GM21825 (cell line): ENCODE measurements at regions not wholly inside any gene's neighbourhood (a gene's known extent, or its start where the extent isn't known, plus 50 kb on each side); places are given as distances from the start of the nearest gene placed in this dataset.

Source experiments
- ATAC-seq: cut with Tn5 transposase; IDR thresholded peaks from one replicate; pipeline ENCODE4 v1.9.1; 2021; ENCODE audit warnings: mild to moderate bottlenecking, moderate library complexity; ENCODE audit not compliant: unreplicated experiment

DNA sequence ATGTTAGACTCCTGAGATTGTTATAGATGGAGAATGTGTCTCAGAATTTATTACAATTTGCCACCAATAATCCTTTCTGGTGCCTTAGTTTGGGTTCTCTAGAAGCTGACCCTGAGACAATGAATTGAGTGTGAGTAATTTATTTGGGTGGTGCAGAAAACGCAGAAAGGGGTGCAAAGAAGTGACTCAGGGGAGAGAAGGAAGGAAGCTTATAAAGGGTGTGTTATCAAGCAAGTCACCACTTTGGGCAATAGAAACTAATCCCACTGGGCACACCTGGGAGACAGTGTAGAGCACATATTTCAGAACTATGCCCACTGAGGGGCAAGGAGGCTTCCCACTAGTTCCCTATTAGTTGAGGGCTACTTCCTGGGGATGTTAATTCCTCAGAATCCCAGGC, 320.6 kb downstream of the MID1IP1 start:
- no peak for ATAC-seq

DNA sequence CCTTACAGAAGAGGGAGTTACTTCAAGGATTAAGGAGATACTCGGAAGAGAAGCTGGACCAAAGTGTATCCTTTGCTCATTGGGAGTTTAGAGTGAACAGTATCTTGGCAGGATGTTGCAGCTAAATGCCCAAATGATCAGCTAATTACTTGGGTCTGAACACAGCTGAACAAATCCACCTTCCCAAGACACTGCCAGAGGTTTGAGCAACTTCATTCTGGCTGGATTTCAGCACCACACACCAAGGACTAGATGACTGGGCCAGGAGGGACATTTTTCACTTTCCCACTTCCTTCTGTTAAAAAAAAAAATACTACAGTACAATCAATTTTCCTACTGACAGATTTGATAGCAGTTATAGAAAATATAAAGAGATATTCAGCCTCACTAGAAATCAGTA, 324.6 kb downstream of the MID1IP1 start:
- no peak for ATAC-seq

DNA sequence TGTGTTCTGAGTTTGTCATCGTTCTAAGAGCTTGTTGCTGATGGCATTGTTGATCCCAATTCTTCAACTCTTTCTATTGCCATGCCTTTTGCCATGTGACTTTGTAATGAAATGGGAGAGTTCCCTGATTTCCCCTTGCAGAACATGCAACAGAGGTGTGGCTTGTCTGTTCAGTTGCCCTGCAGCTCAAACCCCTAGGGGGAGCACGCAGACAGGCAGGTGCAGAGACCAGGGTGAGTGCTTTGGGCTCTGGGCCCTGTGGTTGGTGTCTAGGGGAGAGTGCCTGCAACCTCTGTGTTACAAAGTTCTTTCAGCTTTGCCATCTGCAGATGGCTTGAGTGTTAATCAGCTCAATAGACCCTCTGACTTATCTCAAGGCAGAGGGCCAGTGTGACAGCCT, 332.7 kb downstream of the MID1IP1 start:
- no peak for ATAC-seq

DNA sequence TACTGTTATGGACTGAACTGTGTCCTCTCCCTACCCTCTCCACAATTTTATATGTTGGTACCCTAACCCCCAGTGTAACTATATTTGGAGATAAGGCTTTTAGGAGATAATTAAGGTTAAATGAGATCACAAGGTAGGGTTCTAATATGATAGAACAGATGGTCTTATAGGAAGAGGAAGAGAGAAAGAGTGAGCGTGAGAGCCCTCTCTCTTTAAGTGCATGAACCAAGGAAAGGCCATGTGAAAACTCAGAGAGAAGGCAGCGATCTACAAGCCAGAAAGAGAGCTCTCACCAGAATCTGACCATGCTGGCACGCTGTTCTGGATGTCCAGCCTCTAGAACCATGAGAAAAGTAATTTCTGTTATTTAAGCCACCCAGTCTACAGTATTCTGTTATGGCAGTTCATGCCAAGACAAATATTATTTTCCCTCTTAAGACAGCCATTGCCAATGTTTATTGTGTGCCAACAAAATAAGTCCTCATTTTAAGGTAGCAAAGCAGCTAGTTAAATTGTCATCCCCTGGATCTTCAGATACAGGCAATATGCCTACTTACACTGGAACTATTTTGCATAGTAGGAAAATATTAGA, 336.2 kb downstream of the MID1IP1 start:
- ATAC-seq = no peak

DNA sequence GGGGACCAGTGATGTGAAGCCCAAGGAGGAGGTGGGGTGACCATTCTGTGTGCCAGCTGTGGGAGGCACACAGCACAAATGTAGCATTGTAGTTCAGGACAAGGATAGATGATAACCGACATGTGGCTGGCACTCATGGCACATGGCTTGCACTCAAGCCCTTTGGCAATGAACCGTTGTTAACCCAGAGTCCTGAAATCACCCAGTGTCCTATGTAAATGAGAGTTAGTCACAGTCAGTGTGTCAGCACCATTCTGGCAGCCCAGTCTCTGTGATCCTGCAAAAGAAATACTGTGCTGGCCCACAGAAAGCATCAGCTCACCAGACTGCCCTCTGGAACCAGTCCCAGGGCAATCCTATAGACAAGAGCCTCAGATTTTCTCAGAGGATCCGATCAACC, 339.3 kb downstream of the MID1IP1 start:
- ATAC-seq = no peak

DNA sequence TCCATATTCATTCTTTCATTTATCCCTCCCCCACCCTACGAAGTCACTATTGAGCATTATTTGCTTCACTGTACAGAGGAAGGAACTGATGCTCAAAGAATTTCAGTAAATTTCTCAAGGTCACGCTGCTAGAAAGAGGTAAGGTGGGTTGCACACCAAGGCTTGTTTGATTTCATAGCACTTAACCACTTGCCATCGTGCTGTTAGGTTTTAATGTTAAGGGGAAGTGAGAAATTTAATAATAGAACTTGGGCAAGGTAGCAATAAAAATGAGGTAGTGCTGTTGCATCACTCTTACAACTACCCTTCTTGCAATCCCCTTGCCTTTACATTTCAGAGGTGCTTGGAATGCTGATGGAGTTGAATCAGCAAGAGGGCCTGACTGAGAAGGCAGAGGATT, 343.1 kb downstream of the MID1IP1 start:
- peak; percentile 50 for ATAC-seq

DNA sequence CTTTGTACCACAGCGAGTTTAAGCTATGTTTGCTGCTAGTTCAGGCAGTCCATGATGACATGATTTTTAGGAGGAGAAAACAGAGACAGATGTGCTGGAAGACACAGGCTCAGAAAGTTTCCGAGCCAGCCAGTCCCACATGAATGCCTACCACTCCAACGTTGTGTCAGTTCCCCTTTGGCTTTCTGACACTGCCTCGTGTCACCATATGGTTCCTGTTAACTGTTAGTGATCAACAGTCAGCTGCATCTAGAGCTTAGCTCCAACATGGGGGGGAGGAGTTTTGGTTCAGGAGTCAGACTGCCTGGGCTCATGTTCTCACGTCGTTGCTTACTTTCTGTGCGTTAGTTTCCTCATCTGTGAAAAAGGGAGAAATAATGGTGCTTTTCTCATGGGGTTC, 343.7 kb downstream of the MID1IP1 start:
- peak; percentile 68 for ATAC-seq

DNA sequence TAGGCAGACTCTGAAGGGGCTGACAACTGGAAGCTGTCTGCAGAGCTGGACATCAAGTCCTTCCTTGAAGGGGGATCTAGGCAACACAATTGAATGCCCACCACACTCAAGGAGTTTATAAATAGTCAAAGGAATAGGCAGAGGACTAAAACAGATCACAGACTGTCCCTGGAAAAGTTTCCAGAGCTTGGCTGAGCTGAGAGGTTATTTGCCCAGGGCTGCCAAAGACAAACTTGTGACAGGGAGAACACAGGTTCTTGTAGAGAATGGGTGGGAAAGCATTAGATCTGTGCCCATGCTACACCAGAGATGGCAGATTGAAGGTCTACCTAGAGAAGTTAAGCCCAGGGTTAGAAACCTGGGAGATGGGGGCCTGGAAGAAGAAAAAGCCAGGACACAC, 344.6 kb downstream of the MID1IP1 start:
- no peak for ATAC-seq

DNA sequence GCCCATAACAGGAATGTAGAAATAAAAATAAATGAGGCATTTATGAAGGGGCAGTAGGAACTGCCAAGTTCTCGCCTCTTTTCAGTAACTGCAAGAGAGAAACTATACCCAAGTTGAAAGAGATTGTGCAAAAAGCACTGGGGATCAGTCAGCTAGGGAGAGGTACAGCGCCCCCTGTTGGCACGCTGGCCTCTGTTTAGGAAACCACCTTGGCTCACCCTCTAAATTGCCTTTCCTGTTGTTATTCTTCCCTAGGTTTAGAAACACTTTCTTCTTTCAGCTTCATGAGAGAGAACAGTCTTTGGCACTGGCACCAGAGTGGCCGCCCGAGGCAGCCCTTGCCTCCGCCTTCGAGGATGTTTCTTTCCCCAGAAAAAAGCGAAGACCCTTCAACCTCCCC, 348.5 kb downstream of the MID1IP1 start:
- no peak for ATAC-seq

DNA sequence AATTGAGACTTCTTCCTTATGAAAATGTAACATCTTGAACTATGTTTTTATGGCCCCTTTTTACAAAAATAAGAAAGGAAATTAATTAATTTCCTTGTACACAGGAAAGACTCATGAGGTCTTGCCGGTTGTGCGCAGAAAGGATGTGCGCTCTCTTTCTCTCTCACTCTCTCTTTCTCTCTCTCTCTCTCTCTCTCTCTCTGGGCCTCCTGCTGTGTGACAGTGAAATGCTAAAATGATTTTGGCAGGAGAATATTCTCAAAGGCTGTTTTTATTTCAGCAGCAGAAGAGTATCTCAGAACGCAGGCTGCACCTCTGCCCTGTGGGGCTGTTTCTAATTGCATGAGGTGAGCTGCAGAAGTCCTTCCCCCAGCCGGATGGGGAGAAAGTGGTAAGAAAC, 349.0 kb downstream of the MID1IP1 start:
- no peak for ATAC-seq

DNA sequence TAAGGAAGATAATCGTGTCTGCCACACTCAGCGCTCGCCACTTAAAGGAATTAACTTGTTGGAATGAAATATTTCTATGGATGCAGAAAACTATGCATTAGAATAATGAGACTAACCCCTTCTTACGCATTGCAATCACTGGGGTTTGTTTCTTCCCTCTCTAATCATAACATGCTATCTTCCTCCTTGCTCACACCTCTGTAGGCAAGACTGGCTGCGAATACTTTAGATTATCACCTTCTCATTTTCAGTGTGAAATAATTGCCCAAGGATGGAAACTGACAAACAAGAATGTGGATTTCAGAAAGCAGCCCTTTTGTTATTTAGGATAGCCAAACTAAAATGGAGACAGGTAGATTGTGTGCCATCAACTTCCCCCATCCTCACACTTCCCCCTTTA, 349.4 kb downstream of the MID1IP1 start:
- no peak for ATAC-seq

DNA sequence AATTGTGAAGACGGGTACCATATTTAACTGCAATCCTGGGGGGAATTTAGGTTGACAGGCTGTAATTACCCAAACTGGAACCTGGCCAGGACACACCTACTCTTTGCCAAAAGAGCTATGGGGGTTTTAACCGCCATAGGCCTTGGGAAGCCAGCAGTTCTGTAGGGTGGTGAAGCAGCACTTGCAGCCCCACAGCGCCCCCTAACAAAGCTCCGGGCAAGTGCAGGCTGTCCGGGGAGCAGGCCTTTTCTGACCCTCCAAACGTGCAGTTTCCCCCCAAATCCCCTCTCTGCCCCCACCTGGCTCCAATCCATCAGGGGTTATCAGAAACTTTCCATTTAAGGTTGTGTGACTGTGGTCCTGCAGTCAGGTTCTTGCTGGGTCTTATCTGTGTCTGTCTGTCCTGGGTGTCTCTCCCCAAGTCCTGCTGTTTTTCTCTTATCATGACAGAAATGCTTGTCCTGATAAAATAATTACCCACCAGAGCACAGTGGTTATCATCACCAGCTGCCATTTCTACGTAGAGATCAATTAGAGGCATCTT, 350.9 kb downstream of the MID1IP1 start:
- ATAC-seq = no peak

DNA sequence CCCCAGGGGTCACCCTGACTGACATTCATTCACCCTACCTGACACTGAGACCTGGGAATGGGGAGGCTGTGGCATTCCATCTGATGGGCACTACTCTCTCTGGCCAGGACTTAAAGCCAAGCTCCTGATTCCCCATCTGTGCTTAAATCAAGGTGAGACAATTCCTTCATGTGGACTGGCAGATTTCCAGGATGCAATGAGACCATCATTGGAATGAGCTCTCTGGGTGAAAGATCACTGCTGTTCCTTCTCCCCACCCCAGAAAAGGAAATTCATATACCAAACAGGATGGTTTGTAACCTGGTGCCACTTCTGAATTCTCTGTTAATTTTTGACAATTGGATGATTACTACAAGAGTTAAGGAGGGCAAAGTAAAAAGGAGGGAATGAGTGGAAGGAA, 354.8 kb downstream of the MID1IP1 start:
- ATAC-seq = no peak

DNA sequence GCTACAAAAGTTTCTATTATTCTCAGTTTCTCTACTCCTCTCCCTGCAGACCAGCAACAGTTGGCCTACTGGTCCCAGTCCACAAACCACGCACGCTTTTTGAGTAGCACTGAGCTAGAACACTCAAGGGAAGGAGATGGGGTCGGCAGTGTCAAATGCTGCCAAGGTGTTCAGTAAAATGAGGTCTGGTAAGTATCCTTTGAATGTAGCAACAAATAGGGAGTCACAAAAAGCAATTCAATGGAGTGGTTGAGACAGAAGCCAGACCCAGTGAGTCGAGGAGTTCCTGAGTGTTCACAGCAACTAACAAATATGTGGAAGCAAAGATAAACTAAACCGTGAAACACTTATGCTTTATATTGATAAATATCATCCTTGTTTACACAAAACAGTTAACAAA, 355.7 kb downstream of the MID1IP1 start:
- ATAC-seq = no peak

DNA sequence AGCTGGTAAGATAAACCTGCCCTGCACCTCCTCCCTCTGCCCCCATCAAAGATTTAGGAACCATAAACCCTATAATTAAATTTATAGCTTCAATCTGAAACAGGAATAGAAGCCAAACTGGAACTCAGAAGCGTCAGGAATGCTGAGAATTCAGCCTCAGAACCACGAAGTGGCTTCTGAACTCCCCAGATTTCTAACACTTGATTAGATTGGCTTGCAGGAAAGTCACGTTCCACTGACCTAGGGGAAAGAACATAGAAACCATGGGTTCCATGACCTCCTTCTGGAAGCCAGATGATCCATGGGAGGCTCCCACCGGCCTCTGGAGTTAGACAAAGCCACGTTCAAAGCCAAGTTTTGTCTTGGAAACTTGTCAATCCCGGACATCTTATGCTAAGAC, 356.5 kb downstream of the MID1IP1 start:
- no peak for ATAC-seq

DNA sequence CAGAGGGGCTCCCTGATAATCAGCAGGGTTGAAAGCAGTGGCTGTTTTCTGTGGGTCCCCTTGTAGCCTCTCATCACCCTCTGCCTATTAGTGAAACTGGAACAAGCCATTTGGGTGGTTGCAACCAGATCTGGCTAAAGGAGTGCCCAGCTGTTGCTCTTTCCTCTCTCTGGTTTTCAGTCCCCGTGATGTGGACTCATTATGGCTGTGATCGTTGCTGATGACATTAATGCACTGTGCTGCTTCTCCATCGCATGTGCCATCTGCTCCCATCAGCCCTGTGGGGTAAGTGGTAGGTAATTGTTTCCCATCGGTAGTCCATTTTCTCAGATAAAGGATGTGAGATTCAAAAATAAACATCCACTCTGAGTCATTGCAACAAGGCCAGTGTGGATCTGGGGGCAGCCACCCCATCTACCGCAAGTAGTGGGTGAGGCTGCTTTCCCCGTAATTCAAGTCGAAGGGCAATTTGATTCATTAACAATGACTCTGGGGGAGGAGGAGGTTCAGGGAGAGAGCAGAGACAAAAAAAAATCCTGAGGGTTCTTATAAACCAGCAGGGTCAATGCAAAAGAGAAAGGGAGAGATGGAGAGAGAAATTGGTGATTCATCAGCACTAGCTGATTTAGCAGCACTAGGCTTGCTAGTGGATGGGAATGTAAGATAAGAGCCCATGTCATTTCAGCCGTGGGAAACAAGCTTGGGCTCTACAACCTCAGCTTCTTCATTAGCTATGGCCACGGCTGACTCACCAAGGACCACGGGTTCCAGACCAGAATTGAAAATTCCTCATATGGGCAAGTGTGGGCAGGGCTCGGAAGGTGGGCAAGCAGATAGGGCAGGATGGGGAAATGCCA, 357.8 kb downstream of the MID1IP1 start:
- peak; percentile 45 for ATAC-seq

DNA sequence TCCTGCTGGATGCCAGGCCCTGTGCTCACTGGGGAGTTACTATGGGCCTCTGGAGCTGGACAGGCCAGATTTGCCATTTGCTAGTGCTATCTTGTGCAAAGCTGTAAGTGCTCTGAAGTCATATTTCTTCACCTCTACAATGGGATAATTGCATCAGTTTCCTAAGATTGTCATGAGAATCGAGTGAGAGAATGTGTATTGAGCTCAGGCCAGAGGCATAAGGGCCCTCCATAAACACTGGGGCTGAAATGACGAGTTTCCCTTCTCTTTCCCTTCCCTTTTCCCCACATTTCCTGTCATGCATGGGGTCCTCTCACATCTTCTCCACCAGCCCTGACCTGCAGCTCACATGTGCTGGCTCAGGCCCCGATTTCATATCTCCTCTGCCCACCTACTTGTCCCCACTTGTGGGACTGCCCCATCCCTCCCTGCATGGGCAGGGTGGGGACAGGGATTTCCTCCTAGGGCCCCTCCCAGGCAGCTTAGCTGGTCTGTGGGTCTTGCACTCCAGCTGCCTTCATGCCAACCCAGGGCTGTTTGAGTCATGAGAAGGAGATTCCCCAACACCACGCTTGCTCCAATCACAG, 358.8 kb downstream of the MID1IP1 start:
- no peak for ATAC-seq

DNA sequence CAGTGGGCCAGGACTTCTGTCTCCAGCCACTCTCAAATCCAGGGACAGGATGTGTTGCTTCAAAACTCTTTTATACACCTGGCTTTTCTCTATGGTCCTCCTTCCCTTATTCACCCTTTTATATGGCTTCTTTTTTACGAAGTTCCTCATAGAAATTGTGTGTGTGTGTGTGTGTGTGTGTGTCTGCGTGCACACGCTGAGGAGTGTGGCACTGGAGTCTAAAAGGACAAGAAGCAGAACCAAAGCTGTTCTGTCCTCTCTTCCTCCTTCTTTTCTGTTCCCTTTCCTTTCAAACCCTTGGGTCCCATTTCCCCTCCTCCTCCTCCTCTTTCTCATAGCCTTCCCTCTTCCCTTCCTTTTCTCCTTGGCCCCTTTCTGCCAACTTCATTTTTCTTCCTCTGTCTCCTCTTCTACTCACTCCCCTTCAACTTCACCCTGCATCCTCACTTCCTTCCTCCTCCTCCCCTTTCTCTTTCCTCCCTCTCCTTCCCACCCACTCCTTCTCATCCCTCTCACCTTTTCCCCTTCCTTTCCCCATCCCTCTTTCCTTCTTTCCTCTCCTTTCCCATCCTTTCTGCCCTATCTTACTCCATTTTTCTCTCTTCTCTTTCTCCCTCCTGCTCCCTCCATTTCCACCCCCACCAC, 360.5 kb downstream of the MID1IP1 start:
- no peak for ATAC-seq

DNA sequence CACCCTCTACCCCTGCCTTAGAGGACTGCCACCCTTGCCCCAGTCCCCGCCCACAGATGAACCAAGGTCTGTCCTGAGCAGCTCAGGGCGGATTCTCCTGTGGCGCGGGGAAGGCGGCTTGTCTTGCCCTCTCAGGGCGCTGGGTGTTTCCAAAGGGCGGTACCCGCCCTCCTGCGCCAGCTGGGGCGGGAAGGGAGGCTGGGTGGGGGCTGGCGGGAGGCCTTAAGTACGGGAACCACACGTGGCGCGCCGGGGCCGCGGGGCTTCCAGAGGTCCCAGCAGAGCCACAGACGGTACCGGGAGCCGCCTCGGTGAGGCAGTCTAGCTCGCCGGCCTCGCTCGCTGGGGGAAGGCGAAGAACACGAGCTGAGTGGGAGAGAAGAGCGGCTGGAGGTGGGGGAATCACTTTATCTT, 361.1 kb downstream of the MID1IP1 start:
- ATAC-seq = no peak

DNA sequence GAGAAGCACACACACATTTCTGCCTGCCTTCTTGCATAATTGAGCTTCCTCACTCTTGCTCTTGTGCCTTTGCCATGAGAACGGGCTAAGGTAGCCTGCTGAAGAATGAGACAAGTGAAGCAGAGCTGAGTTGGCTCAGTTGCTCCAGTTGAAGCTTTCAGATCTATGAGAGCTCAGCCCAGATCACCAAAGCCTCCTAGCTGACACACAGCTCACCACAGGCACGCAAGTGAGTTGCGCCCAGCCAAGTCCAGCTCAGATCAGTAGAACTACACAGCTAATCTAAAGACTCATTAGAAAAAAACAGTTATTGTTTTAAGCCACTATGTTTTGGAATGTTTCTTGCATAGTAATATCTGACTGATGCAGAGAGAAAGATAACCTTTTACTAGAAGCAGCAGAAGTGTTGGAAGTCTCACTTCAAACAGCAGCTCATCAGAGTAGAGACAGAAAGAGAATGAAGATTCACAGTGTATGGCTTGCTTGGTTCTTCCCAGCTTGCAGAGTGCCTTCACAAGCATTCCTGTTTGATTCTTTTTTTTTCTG, 362.4 kb downstream of the MID1IP1 start:
- no peak for ATAC-seq

DNA sequence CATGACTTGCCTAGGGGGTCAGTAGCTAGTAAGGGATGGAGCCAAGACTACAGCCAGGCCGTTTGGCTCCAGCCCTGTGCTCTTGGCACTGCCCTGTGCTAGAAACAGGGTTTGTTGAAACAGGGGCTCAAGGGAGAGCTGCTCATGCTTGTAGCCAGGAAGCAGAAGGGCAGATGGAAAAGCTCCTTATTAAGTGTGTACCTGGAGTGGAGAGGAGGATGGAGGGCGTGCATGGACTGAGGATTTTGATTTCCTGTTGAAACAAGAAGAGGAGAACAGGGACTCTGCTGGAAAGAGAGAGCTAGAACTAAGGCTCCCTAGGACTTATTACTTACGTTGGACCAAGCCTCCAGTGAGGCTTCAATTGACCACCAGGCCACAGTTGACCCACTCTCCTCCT, 363.0 kb downstream of the MID1IP1 start:
- no peak for ATAC-seq
